ENCODE measurements at regions not wholly inside any gene's neighbourhood (a gene's known extent, or its start where the extent isn't known, plus 50 kb on each side); places are given as distances from the start of the nearest gene placed in this dataset.

DNA sequence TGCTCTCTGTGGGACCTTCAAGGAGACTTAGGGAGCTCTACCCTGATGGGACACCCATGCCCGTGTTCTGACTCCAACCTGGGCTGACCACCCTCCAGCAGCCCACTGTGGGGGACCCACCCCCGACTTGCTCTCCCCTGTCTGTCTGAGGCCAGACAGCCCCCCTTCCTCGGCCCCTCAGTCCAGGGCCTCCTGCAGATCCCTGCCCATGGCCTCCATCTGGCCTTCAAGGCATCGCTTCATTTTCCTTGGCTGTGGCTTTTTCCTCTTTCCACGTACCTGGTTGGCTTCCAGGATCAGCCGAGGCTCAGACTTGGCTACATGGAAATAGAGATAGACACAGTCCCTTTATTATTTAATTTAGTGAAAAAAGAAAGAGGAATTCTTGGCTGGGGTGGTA, 290.0 kb downstream of the CYP26B1 start:
- TF ChIP-seq Cebpa-rat (IDR thresholded peaks at IDR 0.05) = no peak
- Histone ChIP-seq H3K4me2 (no peak overlapping the region), H3K9me3 (replicated peaks in 1 of 11) (peaks cover 0 to 13% (median 0%) of the 10 kb centered on the region in 11 experiments; a peak in 7 of 22 replicates)

DNA sequence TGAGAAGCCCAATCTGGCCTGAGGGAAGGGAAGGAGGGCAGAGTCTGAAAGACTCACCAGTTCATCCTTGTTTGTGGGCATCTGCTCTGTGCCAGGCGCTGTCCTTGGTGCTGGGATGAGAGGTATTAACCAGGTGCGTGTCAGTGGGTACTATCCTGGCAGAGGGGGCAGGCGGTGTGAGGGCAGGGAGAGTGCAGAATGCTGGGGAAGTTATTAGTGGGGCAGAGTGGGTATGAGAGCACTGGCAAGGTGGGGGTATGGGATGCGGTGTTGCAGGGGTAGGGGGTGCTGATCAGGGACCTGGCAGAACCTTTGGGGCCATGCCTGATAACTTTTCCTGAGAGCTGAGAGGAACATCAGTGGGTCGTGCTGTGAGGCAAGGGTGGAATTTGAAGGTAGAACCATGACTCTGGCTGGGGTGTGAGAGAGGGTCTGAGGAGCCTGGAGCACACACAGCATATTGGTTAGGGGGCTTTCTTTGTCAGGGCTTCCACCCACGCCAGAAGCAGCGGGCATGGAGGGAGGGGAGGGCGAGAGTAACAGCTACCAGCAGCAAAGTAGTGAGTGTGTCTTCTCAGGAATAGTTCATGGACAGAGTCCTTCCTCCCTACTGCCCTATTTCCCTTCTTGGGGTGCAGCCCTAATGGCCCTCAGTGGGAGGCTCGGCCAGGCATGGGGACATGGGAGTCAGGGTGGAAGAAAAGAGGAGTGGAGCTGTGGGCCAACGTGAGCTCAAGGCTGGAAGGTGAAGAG, 290.7 kb downstream of the CYP26B1 start:
- Histone ChIP-seq H3K27ac (no peak overlapping the region), H3K9me3 (replicated peaks in 1 of 11) (peaks cover 0 to 13% (median 0%) of the 10 kb centered on the region in 11 experiments; a peak in 7 of 22 replicates), H3K36me3 (no peaks in the 10 kb centered on the region), H3K4me2 (no peak overlapping the region), H3K4me3 (no peak overlapping the region), H3K9ac (no peak overlapping the region), H3K4me1 (no peaks in the 10 kb centered on the region), H3K27me3 (no peaks in the 10 kb centered on the region), H4K20me1 (no peaks in the 10 kb centered on the region; a peak in 1 of 22 replicates)
- no peak for TF ChIP-seq Cebpa-rat (IDR thresholded peaks at IDR 0.05)

More for the DNA sequence above, 290.0 kb downstream of the CYP26B1 start:
- H4K20me1 ChIP-seq = no peaks in the 10 kb centered on the region
- no peaks in the 10 kb centered on the region for H3K27me3 ChIP-seq
- H3K4me3 ChIP-seq = no peak overlapping the region
- no peak overlapping the region for H3K9ac ChIP-seq
- no peaks in the 10 kb centered on the region for H3K4me1 ChIP-seq
- H3K27ac ChIP-seq = no peak overlapping the region
- no peaks in the 10 kb centered on the region for H3K36me3 ChIP-seq

DNA sequence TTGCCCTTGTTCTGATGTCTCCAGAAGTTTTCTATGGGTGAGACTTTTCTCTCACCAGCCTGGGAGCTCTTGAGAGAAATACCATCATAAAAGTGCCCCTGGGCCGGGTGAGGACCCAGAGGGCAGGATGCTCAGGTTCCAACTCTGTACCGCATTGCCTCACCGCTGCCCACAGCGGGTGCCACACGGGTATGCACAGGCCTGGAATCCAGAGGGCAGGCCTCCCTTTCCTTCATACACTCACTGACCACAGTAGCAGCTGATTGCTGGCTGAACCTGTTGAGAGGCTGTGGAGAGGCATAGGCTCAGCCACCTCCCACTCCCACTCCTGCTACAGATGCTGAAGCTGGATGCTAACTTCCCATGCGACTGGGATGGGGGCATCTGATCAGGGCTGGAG, 293.8 kb downstream of the CYP26B1 start:
- no peak overlapping the region for H3K4me3 ChIP-seq
- H3K36me3 ChIP-seq = no peaks in the 10 kb centered on the region
- H4K20me1 ChIP-seq = peaks cover 0 to 13% (median 0%) of the 10 kb centered on the region in 11 experiments; a peak in 1 of 22 replicates
- TF ChIP-seq Cebpa-rat (IDR thresholded peaks at IDR 0.05) = no peak
- no peak overlapping the region for H3K27ac ChIP-seq
- H3K4me2 ChIP-seq = no peak overlapping the region
- H3K27me3 ChIP-seq = no peaks in the 10 kb centered on the region
- H3K4me1 ChIP-seq = no peaks in the 10 kb centered on the region
- H3K9ac ChIP-seq = no peak overlapping the region
- H3K9me3 ChIP-seq (replicated peaks in 1 of 11) = peaks cover 0 to 13% (median 0%) of the 10 kb centered on the region in 11 experiments; a peak in 7 of 22 replicates

DNA sequence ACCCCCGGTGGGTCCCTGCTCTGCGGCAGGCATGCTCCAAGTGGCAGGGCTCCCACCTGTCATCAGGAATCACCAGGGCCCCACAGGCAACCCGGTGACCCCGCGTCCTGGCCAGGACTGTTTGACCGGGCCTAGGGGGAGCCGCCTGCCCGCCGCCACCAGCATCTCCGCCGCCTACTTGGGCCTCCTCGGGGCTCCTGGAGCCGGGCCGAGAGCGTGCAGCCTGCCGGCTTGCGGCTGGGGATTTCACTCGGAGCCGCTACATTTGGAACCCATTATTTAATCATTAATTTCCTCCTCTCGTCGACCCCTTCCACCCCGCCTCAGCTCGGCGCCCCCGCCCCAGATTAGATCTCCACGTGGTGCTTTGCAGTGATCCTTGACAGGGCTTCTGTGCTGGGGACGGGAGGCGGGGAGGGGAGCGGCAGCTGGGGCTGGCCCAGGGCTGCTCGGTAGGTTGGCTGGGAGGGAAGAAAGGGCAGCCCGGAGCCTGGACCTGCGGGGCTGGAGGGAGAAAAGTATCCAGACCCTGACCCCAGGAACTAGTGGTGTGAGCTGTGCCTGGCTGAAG, 295.4 kb downstream of the CYP26B1 start:
- H3K9ac ChIP-seq = no peak overlapping the region
- TF ChIP-seq Cebpa-rat (IDR thresholded peaks at IDR 0.05) = no peak
- H3K27me3 ChIP-seq = no peaks in the 10 kb centered on the region
- no peak overlapping the region for H3K4me2 ChIP-seq
- no peaks in the 10 kb centered on the region for H3K4me1 ChIP-seq
- peaks cover 0 to 13% (median 0%) of the 10 kb centered on the region in 11 experiments; a peak in 1 of 22 replicates for H4K20me1 ChIP-seq
- no peak overlapping the region for H3K4me3 ChIP-seq
- no peak overlapping the region for H3K27ac ChIP-seq
- H3K36me3 ChIP-seq = no peaks in the 10 kb centered on the region
- peaks cover 0 to 13% (median 0%) of the 10 kb centered on the region in 11 experiments; a peak in 7 of 22 replicates for H3K9me3 ChIP-seq (replicated peaks in 1 of 11)

DNA sequence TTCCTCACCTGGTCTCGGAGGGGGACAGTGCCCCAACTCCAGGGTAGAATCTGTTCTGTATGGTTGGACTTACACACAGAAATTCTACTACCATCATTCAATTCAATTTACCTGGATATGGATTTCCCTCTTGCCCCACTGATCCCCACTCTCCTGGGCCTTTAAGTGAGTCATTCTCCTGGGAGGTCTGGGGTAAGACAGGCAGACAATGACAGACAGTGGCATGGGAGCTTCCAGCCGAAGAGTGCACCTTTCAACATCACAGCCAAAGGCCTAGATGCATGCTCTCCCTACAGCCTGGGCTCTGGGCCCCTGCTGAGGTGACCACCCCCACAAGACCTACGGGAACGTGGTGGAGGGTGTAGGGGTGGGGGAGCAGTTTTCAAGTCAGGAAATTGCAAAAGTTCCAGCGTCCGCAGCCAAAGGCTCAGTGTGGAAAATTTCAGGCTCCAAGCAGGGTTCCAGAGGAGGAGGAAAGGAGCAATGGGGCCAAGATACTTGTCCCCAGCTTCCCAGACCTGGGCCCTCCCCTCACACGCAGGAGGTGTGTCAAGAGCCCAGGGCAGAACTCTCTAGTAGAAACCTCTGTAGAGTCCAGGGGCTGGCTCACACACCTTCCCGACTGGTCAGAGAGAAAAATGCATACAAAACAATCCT, 296.4 kb downstream of the CYP26B1 start:
- no peak overlapping the region for H3K9ac ChIP-seq
- no peak for TF ChIP-seq Cebpa-rat (IDR thresholded peaks at IDR 0.05)

DNA sequence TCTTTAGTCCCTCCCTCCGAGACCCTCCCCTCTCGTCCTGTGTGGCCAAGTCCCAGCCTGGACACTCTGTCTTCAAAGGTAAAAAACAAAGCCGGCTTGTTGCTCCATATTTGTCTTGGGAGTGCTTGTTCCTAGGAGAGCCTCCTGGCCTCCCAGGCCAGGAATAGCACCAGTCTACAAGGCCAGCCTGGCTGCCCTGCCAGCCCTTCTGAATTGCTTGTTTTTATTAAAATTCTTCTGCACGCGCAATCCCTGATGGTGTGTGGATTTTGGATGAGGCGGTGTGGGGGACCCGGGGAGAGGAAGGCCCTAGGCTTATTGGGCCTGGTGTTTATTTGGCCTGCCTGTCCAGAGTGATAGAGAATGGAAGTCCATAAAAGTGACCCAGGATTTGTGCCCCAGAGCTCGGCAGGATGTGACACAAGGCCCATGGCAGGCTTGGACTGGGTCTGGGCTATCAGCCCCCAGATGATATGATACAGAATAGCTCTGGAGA, 297.3 kb downstream of the CYP26B1 start:
- no peaks in the 10 kb centered on the region for H3K27me3 ChIP-seq
- H3K4me3 ChIP-seq = no peak overlapping the region
- H3K36me3 ChIP-seq = no peaks in the 10 kb centered on the region
- no peak overlapping the region for H3K27ac ChIP-seq
- peaks cover 0 to 13% (median 0%) of the 10 kb centered on the region in 11 experiments; a peak in 1 of 22 replicates for H4K20me1 ChIP-seq
- no peak for TF ChIP-seq Cebpa-rat (IDR thresholded peaks at IDR 0.05)
- H3K4me2 ChIP-seq = no peak overlapping the region
- no peak overlapping the region for H3K9ac ChIP-seq
- H3K4me1 ChIP-seq = no peaks in the 10 kb centered on the region
- peaks cover 0 to 5% (median 0%) of the 10 kb centered on the region in 11 experiments; a peak in 5 of 22 replicates for H3K9me3 ChIP-seq (replicated peaks in 1 of 11)

More for the DNA sequence above, 296.4 kb downstream of the CYP26B1 start:
- H3K27ac ChIP-seq = no peak overlapping the region
- no peak overlapping the region for H3K4me3 ChIP-seq
- H3K4me1 ChIP-seq = no peaks in the 10 kb centered on the region
- H3K36me3 ChIP-seq = no peaks in the 10 kb centered on the region
- peaks cover 0 to 13% (median 0%) of the 10 kb centered on the region in 11 experiments; a peak in 1 of 22 replicates for H4K20me1 ChIP-seq
- no peaks in the 10 kb centered on the region for H3K27me3 ChIP-seq
- no peak overlapping the region for H3K4me2 ChIP-seq
- peaks cover 0 to 13% (median 0%) of the 10 kb centered on the region in 11 experiments; a peak in 7 of 22 replicates for H3K9me3 ChIP-seq (replicated peaks in 1 of 11)

DNA sequence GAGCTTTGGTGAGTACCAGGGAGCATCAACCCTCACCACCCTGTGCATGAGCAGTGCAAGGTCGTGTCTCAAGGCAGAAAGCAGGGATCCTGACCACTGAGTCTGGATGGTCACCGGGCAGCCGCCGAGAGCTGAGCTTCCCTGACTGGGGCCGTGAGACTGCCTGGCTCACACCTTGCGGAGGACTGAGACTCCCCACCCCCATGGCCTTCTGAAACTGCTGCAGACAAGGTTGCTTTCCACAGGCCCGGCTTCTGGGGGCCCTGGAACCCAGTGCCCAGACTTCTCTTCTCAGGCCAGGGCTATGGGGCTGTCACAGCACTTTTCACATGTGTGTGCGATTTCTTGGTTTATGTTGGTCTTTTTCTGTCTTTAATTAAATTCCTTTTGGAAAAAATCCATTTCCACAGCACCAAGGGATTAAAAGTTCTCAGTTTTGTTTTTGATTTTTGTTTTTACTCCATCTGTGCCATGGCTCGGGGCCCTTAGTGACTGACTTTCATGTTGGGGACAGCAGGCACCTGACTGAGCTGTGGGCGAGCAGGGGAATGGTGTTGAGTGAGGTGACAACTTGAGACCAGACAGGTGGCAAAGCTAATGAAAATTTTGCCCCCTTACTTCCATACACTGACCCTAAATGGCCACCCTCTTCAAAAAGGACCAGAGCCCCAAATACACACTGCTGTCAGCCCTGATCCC, 297.9 kb downstream of the CYP26B1 start:
- no peaks in the 10 kb centered on the region for H3K9me3 ChIP-seq (replicated peaks in 1 of 11)
- H4K20me1 ChIP-seq = peaks cover 0 to 13% (median 0%) of the 10 kb centered on the region in 11 experiments; a peak in 1 of 22 replicates
- no peak overlapping the region for H3K4me2 ChIP-seq
- H3K9ac ChIP-seq = no peak overlapping the region
- no peak for TF ChIP-seq Cebpa-rat (IDR thresholded peaks at IDR 0.05)
- H3K27ac ChIP-seq = no peak overlapping the region
- no peaks in the 10 kb centered on the region for H3K27me3 ChIP-seq
- H3K4me3 ChIP-seq = no peak overlapping the region
- no peaks in the 10 kb centered on the region for H3K36me3 ChIP-seq
- no peaks in the 10 kb centered on the region for H3K4me1 ChIP-seq

DNA sequence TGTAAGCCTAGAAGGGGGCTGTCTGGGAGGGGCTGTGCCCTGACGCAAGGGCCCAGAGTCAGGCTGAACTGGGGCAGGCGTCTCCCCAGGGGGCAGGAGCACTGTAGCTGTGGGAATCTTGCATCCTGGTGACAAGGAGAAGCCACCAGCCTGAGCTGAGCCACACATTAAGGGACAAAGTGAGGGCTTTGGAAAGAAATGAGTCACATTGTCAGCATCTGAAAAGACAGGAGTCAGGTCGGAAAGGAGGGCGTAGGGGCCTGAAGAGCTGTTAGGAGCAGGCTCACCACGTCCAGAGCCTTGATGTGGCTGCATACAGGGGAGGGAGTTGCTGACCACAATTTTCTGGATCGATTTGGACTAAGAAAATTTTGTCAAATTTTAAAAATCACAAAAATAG, 298.6 kb downstream of the CYP26B1 start:
- no peaks in the 10 kb centered on the region for H3K36me3 ChIP-seq
- no peak overlapping the region for H3K4me3 ChIP-seq
- H3K4me1 ChIP-seq = no peaks in the 10 kb centered on the region
- no peak for TF ChIP-seq Cebpa-rat (IDR thresholded peaks at IDR 0.05)
- H3K27me3 ChIP-seq = no peaks in the 10 kb centered on the region
- no peaks in the 10 kb centered on the region for H3K9me3 ChIP-seq (replicated peaks in 1 of 11)
- H3K4me2 ChIP-seq = no peak overlapping the region
- H3K27ac ChIP-seq = no peak overlapping the region
- no peak overlapping the region for H3K9ac ChIP-seq
- peaks cover 0 to 13% (median 0%) of the 10 kb centered on the region in 11 experiments; a peak in 1 of 22 replicates for H4K20me1 ChIP-seq

All from BLaER1 treated with 17β-estradiol and CSF1 and Interleukin-3, amounts not matched to agents 10 nM and 100 nM (cell line).